Endometrium (tissue), 2 donors: ENCODE measurements at regions not wholly inside any gene's neighbourhood (a gene's known extent, or its start where the extent isn't known, plus 50 kb on each side); places are given as distances from the start of the nearest gene placed in this dataset.
"Not testable (repeated sequence)": the region's sequence is repeated elsewhere in the genome, so short reads cannot be mapped to it uniquely, and the experiment has no call there.

ENCODE experiments used
- FAIRE-seq: peaks from 2 replicates; lab custom pipeline; 2012; peaks lifted over from hg19 to GRCh38; lab: Jason Lieb, UNC
- donor health status: control.
- donor health status: control.

DNA sequence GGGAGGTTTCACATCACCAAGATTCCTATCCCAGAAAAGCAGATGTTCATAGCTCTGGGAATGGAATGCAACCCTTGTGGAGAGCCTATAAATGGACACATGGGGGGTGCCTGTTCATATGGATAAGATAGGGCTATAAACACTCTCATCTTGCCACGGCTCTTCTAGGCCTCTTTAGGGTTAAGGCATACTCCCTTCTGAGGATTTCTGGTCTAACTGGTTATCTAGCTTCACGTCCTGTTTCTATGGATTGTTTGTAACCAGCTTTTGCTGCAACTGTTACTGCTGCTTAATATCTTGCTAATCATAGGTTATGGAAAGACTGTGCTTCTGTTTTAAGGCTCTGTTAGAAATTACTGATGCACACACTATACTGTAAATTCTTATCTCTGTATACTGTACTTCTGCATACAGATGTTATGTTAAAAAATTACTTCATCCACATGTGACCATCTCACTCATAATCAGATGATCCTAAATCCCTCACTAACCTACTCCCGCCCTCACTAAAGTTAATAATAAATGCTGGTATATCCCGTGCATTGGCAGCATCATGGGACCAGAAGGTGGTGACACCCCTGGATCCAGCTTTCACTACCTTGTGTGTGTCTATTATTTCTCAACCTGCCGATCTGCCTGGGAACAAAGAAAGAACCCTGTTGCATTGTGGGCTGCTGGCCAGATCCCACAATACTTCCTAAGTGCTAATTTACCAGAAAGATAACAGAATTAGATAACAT is 68.7 kb downstream of the PRKAB2 start:
- FAIRE-seq, result not testable (repeated sequence)

DNA sequence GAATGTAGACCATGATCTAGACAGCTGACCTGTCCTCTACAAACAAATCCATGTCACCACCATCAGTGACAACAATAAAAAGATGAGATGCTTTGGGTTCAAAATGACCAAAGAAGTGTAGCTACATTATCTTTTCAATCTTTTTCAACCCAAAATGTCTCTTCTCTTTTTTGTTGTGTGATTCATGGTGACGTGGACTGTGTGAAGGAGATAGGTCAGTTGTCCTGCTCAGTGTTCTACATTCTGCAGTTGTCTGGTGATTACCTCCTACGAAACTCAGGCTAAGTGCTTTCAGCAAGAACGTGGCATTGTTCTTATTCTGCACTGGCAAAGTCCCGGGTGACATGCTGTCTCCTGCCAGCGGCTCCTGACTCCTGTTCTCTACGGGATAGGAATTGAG is 73.1 kb downstream of the PRKAB2 start:
- no peak for FAIRE-seq

DNA sequence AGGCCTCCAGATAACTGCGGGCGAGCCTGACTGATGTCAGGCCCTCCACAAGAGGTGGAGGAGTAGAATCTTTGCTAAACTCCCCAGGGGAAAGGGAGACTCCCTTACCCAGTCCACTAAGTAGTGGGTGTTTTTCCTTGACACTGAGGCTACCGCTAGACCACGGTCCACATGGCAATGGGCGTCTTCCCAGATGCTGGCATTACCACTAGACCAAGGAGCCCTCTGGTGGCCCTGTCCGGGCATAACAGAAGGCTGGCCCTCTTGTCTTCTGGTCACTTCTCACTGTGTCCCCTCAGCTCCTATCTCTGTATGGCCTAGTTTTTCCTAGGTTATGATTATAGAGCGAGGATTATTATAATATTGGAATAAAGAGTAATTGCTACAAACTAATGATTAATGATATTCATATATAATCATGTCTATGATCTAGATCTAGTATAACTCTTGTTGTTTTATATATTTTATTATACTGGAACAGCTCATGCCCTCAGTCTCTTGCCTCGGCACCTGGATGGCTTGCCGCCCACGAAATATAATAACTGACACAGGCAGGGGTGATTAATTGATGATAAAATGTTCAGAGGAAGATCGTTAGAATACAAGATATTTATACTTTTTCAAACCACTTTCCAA is 73.8 kb downstream of the PRKAB2 start:
- FAIRE-seq, result not testable (repeated sequence)

DNA sequence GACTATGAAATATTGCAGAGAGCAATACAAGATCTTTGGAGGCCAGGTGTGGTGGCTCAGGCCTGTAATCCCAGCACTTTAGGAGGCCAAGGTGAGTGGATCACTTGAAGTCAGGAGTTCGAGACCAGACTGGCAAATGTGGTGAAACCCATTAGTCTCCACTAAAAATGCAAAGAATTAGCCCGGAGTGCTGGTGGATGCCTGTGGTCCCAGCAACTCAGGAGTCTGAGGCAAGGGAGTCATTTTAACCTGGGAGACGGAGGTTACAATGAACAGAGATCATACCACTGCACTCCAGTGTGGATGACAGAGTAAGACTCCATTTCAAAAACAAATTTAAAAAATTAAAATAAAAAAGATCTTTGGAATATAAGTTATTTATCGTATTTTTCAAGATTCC is 76.6 kb downstream of the PRKAB2 start:
- no peak for FAIRE-seq

DNA sequence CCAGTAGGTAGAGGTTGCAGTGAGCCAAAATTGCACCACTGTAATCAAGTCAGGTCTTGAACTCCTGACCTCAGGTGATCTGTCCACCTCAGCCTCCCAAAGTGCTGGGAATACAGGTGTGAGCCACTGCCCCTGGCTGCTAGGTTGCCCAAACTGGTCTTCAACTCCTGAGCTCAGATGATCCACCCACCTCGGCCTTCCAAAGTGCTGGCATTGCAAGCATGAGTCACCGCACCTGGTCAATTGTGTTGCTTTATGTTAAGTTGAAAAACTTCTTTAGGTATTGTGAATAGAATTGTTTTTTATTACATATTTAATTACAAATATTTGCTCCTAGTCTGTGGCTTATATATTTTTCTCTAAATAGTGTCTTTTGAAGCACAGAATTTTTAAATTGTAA is 80.5 kb downstream of the PRKAB2 start:
- FAIRE-seq, result no peak

DNA sequence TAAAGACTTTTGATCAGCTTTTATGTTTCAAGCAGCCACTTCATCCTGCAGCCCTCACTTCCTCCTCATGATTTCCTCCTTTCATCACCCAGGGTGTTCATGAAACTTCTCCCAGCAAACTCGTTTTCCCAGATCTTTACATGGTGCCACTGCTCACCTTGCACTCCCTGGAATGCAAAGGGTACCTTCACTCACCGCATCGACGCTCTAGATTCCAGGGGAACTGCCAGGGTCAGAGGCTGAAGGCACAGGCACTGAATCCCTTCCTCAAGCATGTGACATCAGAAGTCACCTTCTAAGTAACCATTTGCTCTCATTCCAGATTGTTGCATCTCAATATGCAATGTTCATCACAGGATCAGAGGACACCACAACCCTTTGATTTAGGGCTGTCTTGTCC is 82.8 kb downstream of the PRKAB2 start:
- FAIRE-seq, result no peak

DNA sequence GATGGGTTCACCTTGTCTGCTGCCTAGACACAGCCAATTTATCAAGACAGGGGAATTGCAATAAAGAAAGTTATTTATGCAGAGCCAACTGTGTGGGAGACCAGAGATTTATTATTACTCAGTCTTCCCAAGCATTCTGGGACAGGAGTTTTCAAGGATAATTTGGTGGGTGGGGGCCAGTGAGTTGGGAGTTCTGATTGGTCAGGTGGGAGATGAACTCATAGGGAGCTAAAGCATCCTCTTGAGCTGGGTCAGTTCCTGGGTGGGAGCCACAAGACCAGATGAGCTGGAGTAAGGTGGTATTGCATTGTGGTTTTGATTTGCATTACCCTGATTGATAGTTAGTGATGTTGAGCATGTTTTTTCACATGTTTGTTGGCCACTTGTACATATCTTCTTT is 86.1 kb downstream of the PRKAB2 start:
- FAIRE-seq, result no peak

DNA sequence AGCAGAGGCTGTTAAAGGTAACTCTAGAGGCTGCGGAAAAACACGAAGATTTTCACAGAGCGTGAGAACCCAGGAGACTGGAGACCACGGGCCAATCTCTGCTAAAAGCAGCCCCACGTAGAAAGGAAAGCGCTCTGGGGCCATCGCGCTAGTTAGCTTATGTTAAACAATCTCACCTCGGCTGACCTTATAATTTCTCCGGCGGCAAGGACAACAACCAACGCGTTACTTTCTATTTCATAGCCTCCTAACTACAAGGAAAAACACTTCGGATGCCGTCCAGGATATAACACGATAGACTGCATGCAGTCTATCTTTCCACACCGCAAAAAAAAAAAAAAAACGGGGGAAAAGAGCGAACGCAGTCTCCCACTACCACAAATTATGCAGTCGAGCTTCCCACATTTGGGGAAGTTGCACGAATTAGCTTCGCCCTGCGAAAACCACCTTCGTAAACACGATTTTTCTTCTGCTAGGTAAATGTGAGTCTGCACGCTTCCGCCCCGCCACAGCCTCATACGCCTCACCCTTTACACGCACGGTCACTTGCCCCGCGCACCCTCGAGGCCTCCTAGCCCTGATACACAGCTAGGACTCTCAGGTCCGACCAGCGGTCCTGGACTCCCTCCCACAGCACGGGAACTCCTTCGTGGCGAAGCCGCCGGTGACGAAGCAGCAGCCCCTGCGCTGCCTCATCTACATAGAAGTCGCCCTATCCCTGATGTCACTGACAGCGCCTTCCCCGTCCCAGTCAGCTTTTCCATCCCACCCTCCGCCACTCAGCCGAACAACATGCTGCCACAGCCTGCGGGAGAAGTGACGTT is 87.8 kb downstream of the PRKAB2 start:
- FAIRE-seq, result no peak

DNA sequence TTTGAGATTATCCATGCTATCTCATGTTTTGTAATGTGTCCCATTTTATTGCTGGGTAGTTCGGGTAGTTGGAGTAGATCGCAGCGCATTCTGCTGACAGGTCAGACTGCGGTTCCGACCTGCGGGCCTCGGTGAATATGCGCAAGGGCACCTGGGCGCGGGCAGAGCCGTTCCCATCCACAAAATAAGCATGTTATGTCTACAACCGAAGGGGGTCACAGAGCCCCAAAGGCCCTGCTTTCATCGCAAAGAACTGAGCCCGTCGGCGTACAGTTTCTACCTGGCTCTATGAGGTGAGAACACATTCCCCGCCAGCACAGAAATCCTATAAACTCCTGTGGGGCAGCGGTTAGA is 88.4 kb downstream of the PRKAB2 start:
- FAIRE-seq, result no peak

DNA sequence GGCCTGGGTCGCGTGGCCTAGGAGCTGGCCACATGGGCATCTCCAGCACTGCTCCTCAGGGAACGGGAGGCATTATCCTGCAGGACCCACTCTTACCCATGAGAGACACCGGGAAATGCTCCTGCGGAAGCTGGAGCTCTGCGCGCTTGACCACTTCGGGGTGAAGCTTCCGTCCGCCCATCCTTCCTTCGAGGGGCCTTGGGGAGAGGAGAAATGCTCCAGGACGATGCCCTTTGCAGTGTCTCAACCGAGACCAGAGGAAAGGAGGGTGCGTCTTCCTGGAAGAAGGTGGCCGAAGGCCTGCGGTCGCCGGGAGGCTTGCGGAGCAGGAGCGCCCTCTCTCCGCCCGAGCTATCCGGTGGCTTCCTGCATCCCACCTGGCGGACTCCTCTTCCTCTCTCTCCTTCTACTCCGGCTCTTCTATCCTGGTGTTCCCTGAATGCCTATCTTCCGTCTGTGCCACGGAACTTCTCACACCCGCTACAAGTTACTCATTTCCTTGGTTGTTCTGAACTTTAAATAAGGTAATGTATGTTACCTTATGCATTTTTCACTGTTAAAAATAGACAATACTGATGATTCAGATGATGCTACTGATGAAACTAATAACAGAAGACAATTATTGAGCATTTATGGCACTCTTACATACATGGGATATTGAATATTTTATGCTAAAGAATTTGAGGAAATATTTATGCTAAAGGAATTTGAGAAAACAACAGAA is 91.4 kb downstream of the PRKAB2 start:
- no peak for FAIRE-seq

DNA sequence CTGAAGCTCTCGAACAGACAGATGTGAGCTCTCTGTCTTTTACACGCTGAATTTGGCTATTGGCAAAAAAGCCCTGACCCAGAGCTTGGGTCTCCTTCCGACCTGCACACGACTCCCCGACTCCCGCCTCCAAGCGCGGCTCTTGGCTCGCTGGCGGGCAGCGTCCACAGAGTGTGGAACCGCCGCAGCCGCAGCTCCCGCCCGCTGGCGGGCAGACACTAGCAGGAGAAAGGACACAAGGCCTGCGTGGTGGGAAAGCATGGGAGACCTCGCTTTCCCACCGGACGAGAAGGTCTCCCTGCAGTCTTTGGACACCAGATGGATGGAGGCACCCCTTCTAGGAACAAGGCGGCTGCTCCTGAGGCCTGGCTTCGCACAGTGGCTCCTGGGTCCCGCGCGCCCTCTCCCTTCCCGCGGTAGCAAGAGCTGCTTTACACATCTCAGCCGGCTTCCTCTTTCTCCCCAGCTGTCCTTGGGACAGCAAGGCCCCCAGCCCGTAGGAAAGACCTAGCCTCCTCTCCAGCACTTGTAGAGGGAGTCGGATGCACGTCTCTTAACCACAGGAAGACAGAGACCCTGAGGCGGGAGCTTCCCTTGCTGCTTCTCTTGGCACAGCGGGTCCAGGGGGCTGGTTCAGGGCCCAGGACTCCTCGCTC is 92.1 kb downstream of the PRKAB2 start:
- no peak for FAIRE-seq

DNA sequence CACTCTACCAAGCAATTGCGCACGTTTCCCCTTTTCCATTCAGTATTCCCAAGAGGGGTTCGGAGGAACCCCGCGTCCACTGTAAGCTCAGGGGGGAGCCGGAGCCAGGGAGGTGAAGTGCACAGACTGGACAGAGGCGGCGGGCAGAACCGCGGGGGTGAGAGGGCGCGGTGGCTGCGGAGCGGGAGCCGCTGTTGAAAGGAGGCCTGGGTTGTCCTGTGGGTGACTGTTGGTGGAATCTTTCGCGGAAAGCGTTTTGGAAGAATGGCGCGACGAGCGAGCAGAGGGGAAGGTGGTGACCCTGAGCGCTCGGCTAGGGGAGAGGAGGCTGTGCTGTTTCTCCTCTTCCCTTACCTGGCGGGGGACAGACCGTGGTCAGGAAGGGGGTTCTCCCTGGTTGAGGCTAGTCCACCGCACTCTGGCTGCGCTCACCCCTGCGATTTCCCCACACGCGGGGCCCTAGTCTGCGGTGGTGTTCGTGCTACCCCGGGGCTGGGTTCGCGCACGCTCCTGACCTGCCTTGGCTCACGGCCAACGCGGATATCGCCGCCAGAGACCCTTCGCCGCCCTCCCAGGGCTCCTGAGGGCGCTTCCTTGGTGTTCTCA is 92.8 kb downstream of the PRKAB2 start:
- no peak for FAIRE-seq

DNA sequence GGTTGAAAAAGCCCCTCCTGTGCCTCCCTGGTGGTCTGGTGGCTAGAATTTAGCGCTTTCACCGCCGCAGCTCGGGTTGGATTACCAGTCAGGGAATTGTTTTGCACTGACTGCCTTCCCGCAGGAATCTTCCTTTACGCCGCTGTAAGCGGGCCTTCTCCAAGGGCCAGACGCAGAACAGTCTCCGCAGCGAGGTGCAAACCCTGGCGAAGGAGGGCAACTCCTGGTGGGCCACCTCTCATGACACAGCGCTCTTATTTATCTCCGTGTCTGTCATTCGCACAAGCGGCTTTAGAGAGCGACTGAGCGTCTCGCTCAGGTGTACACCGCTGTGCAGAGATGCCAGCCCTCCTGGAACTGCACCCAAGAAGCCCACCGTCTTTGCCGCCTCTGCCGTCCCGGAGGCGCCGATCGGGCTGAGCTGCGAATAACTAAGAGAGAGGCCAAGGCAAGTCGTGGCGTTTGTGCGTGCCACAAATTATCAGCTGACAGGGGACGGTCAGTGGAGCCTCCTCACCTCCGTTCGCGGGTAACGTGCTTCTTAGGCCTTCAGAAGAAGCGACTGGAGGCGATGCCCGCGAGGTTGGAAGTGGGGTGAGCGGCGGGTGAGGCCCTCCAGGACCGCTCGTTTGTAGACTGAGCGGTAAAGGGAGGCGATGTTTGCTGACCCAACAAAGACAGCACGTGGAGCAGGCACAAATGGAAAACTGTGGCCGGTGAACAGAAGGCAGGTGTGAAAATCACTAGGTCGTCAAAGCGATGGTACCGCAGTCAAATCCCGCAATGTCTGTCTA is 93.5 kb downstream of the PRKAB2 start:
- no peak for FAIRE-seq

DNA sequence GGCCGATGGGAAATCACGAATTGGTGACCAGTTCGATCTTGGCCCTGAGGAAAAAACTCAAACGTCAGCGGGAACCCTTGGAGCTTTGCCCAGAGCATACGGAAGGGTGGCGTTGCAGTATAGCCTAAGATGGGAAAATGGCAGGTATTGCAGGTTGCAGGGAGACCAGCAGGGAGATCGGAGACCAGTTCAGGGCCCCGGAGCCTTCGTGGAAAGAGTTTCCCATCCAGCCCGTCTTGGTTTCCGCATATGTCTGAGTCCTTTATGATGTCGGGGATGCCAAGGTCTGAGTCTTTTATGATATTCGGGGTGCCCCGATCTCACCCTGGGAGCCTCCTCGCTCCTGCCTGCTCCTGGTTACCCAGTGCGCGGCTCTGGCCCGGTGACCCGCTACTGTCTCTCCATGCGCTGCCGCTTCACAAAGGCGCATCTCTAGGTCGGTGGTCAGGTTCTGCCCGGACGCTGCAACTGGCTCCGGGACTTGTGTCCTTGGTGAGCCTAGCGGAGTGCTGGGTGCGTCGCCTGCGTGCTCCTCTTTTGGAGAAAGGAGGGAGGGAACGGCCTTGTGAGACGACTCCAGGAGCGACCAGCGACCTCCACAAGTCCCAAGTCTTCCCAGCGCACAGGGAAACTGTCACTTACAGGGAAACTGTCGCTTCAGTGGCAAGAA is 94.2 kb downstream of the PRKAB2 start:
- no peak for FAIRE-seq

DNA sequence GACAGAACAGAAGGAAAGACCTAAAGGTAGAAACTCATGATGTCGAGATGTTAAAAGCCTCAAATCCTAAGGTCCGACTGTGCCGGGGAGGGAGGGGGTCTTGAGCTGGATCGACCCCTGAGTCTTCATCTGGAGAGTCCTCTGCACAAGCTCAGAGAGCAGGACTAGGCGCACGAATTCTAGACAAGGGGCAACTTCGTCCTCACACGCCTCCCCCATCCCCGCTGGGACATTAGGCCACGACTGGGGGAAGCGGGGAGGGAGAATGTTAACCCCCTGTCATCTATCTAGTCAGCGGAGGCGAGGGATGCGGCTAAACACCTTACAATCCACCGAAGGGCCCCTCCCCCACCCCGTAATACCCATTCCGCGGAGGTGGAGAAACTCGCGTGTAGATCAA is 94.7 kb downstream of the PRKAB2 start:
- FAIRE-seq, result no peak

DNA sequence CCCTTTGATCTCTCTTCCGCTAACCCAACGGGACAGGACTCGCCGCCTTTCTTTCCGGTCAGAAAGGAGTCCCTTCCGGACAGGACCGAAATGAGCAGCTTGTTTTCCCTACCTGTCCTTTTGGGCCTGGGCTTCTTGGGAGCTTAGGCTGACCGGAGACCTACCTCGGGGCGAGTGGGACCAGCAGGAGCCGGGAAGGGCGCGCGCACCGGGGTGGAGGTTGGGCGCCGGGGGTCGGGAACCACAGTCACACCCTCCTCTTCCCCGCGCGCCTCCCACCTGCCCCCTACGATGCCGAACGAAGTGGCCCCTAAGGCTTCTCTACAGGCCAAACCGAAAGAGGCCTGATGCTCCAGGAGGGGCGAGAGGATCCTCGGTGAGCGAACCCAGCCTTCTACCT is 95.2 kb downstream of the PRKAB2 start:
- no peak for FAIRE-seq

DNA sequence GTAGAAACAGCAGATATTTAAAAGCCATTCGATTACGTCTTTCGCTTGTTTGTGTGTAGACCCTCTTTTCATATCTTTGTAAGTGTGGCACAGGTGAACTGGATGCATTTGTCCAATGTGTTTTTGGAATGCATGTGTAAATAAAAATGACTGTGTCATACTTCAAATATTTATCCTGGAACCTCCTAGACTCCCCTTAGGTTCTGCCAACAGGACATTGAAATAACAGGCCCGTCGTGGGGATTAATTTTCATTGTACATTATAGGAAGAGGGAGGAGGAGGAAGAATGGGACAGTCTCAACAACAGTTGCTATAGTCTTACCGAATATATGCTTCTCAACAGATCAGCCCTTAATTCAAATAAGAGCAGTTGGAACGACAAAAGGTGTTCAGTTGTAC is 95.8 kb downstream of the PRKAB2 start:
- no peak for FAIRE-seq

DNA sequence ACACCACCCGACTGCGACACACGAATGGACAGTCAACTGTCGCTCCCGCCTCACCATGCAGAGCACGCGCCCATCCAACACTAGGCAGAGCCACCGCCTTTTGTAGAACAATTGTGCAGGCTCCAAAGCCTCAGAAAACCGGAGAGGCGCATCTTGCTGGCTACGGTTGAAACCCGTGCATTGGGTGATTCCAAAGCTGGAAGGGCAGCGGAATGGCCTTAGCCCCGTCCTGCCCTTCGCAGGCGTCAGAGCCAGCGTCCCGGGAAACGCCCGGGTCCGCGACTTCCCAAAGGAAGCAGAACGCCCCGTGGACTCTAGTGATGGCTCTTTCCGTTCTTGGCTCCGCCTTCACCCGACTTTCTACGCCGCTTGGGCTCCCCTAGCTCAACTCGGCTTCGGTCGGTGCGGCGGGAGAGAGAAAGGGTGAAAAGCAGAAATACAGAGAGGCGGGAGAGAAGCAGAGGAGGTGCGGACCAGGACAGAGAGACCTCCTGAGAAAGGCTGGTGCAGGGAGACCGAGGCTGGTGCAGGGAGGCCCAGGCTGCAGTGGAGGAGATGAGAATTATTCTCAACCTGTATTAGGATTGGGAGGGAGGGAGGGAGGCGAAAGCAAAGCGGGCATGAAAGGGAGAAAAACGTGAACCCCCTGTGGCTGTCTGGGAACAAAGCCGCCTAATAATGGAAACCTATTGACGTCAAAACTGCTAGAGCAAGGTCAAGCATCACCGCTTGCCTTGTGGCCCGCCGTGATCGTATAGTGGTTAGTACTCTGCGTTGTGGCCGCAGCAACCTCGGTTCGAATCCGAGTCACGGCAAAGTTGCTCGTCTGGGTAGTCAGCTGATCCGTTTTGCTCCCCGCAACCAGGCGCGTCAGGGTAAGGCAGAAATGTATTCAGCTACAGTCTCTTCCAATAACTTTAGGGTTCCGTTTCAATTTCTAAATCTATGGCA is 99.5 kb downstream of the PRKAB2 start:
- FAIRE-seq, result no peak

DNA sequence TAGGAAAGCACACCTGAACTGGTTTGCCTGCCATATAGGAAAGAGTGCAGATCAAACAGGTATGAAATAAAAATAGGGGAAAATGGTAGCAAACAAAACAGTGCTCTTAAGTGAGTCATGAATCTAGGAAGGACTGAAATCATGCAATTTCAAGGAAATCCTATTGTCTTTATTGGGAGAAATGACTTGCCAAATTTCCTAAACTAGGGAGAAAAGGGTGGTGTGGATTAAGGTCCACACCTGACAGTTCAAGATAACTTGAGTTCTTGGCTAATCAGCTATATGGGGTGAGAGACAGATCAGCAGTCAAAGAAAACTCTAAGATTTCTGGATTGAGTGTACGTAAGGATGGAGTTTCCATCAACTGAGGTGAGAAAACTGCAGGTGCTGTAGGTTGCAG is 101.1 kb downstream of the PRKAB2 start:
- FAIRE-seq, result no peak
